Skeletal muscle satellite cell (primary cell): ENCODE measurements at regions not wholly inside any gene's neighbourhood (a gene's known extent, or its start where the extent isn't known, plus 50 kb on each side); places are given as distances from the start of the nearest gene placed in this dataset.
"Not testable (repeated sequence)": the region's sequence is repeated elsewhere in the genome, so short reads cannot be mapped to it uniquely, and the experiment has no call there.

Source experiments
- H3K27me3 ChIP-seq: 2 replicates; pipeline ENCODE4 v1.7.0; 2013; ENCODE audit warnings: low read length; ENCODE audit not compliant: control insufficient read depth, insufficient read depth
- H3K36me3 ChIP-seq: 2 replicates; pipeline ENCODE4 v1.7.0; 2013; ENCODE audit warnings: mild to moderate bottlenecking, control low read depth, low read length; ENCODE audit not compliant: insufficient read depth
- H3K4me1 ChIP-seq: 2 replicates; pipeline ENCODE4 v1.7.0; 2013; ENCODE audit warnings: low read length; ENCODE audit not compliant: control insufficient read depth, insufficient read depth
- H3K4me2 ChIP-seq: 2 replicates; pipeline ENCODE4 v1.7.0; 2013; ENCODE audit warnings: mild to moderate bottlenecking, low read length
- H3K4me3 ChIP-seq: 2 replicates; pipeline ENCODE4 v1.7.0; 2013; ENCODE audit warnings: low read length
- H3K9ac ChIP-seq: 2 replicates; pipeline ENCODE4 v1.7.0; 2013; ENCODE audit warnings: mild to moderate bottlenecking, low read depth, low read length, moderate library complexity
- H3K9me3 ChIP-seq: replicated peaks from 2 replicates; pipeline ENCODE4 v1.7.0; 2013; ENCODE audit warnings: mild to moderate bottlenecking, control low read depth, low read length

DNA sequence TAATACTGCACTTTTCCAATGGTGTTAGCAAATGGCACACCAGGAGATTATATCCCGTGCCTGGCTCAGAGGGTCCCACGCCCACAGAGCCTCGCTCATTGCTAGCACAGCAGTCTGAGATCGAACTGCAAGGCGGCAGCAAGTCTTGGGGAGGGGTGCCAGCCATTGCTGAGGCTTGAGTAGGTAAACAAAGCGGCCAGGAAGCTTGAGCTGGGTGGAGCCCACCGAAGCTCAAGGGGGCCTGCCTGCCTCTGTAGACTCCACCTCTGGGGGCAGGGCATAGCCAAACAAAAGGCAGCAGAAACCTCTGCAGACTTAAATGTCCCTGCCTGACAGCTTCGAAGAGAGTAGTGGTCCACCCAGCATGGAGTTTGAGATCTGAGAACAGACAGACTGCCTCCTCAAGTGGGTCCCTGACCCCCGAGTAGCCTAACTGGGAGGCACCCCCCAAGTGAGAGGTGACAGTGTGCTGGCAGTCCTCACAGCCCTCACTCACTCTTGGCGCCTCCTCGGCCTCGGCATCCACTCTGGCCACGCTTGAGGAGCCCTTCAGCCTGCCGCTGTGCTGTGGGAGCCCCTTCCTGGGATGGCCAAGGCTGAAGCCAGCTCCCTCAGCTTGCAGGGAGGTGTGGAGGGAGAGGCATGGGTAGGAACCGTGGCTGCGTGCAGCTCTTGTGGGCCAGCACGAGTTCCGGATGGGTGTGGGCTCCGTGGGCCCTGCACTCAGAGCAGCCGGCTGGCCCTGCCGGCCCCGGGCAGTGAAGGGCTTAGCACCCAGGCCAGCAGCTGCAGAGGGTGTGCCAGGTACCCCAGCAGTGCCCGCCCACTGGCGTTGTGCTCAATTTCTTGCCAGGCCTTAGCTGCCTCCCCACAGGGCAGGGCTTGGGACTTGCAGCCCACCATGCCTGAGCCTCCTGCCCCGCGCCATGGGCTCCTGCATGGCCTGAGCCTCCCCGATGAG, 188.0 kb downstream of the MMUT start:
- not testable (repeated sequence) for H3K36me3 ChIP-seq, H3K27me3 ChIP-seq, H3K4me2 ChIP-seq, H3K9me3 ChIP-seq, H3K4me1 ChIP-seq, H3K9ac ChIP-seq, H3K4me3 ChIP-seq

DNA sequence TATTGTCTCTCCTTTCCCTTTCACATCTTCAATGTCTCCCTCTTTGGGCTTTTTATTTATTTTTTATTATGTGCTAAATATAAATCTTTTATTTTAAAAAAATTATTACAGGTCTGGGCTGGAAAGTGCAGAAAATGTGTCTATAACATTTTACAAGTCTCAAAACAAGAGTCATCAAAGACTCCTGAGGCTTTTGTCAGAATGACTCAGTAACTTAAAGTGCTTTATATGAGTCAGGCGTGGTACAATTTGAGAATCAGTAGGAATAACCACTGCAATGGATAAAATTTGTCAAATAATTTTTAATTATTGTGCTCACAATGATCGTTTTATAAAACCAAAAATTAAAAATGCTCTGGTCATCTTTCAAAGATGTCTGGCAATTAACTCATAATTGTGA, 193.9 kb downstream of the MMUT start:
- Histone ChIP-seq H3K27me3 (no peaks in the 10 kb centered on the region), H3K4me2 (no peak overlapping the region), H3K9me3 (no peaks in the 10 kb centered on the region), H3K4me3 (no peak overlapping the region), H3K4me1 (no peaks in the 10 kb centered on the region), H3K9ac (no peak overlapping the region), H3K36me3 (no peaks in the 10 kb centered on the region)

DNA sequence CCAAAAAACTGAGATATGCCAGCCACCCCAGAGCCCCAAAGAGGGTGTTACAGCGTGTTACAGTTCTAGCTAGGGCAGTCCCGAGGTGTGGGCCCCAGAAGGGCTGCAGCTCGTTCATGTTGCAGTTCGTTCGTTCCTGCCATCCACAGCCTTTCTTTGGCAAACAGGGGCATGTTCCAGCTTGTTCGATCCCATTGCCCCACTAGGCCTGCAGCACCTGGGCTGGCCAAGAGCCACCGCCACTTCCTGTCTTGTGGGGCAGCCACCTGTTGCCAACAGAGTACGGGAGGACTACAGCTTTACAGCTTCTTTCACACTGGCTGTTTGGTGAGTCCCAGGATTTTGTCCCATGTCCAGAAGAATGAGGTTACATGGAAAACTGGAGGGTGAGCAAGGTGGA, 198.1 kb downstream of the MMUT start:
- Histone ChIP-seq H3K4me3 (no peak overlapping the region), H3K4me1 (no peaks in the 10 kb centered on the region), H3K9me3 (no peaks in the 10 kb centered on the region), H3K36me3 (no peaks in the 10 kb centered on the region), H3K9ac (no peak overlapping the region), H3K4me2 (no peak overlapping the region), H3K27me3 (no peaks in the 10 kb centered on the region)

DNA sequence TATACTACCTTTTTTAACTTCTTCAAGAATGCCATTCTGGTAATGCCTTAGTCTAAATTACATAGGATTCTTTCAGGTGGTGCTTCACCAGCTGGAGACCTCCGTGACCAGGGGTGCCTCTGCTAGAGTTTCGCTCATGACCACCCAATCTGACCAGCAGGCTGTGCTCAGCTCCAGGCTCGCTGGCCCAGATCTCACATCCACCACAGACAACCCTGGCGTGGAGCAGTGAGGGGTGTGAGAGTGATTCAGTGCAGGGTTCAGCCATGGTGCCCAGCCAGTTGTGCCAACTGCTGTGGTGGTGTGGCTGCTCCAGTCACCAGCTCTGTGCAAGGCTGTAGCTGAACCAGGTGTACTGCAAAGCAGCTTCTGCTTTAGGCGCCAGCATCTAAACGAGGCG, 198.6 kb downstream of the MMUT start:
- Histone ChIP-seq H3K36me3 (no peaks in the 10 kb centered on the region), H3K27me3 (no peaks in the 10 kb centered on the region), H3K4me2 (no peak overlapping the region), H3K9ac (no peak overlapping the region), H3K4me3 (no peak overlapping the region), H3K4me1 (no peaks in the 10 kb centered on the region), H3K9me3 (no peaks in the 10 kb centered on the region)

DNA sequence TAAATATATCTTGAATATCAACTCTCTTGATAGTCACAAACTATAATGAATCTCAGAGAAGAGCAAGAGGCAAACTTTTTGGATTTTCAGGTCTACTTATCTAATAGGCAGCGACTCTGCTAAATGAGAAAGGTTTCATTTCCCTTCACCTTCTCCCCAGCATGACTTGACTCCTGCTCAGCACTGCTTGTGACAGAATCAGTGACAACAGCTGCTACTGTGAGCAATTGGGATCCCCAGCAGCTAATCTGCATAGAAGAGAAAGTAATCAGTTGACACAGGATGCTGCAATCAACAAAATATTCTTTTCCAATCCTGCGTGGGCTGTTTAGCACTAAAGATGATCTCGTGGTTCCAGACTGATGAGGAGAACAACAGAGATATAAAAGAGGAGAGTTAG, 205.5 kb downstream of the MMUT start:
- H3K4me2 ChIP-seq, result no peak overlapping the region
- H3K4me1 ChIP-seq, result no peaks in the 10 kb centered on the region
- no peaks in the 10 kb centered on the region for H3K36me3 ChIP-seq
- no peak overlapping the region for H3K9ac ChIP-seq
- H3K9me3 ChIP-seq, result no peaks in the 10 kb centered on the region
- no peaks in the 10 kb centered on the region for H3K27me3 ChIP-seq
- H3K4me3 ChIP-seq, result no peak overlapping the region

DNA sequence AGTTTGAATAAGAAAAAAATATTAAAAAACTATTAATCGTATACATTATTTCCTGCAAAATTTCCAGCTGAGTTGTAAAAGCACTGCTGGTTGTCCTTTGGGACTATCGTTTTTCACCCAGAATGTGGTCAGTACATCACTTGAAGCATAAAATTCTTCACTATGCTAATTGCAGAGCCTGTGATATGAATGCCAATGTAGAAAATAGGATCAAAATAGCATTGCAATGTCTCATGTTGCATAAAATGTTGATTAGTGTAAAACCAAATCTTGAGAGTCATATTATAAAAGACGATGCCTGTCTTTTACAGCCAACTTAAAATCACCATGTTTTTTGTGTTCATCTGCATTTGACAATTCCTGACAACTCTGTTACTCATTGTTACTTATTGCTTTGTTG, 207.7 kb downstream of the MMUT start:
- H3K36me3 ChIP-seq, result no peaks in the 10 kb centered on the region
- H3K4me2 ChIP-seq, result peak overlapping the region; percentile 28
- H3K9me3 ChIP-seq, result no peaks in the 10 kb centered on the region
- H3K9ac ChIP-seq, result no peak overlapping the region
- H3K4me1 ChIP-seq, result no peaks in the 10 kb centered on the region
- H3K4me3 ChIP-seq, result no peak overlapping the region
- no peaks in the 10 kb centered on the region for H3K27me3 ChIP-seq

DNA sequence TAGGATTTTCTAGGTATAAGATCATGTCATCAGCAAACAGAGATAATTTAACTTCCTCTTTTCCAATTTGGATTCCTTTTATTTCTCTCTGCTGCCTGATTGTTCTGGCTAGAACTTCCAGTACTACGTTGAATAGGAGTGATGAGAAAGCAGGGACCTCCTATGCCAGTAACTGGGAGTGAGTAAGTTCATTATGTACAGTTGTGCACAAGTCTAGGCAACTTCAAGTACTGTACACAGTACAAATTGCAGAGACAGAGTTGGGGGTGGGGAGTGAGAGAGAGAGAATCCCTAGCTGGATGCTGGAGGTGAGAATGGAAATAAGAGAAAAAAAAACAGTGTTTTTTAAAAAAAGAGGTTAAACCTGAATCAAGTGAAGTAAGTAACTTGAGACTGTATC, 210.2 kb downstream of the MMUT start:
- Histone ChIP-seq H3K27me3 (no peaks in the 10 kb centered on the region), H3K9ac (no peak overlapping the region), H3K4me2 (no peak overlapping the region), H3K4me3 (no peak overlapping the region), H3K36me3 (no peaks in the 10 kb centered on the region), H3K9me3 (no peaks in the 10 kb centered on the region), H3K4me1 (no peaks in the 10 kb centered on the region)

- no peaks in the 10 kb centered on the region for H3K4me1 ChIP-seq
- H3K9ac ChIP-seq, result no peak overlapping the region
- H3K36me3 ChIP-seq, result no peaks in the 10 kb centered on the region
- no peak overlapping the region for H3K4me3 ChIP-seq
- no peaks in the 10 kb centered on the region for H3K9me3 ChIP-seq
- H3K4me2 ChIP-seq, result no peak overlapping the region
- no peaks in the 10 kb centered on the region for H3K27me3 ChIP-seq
These were observed 229.6 kb downstream of the MMUT start for GRCh38 chr6:49233483-49233882.

- no peak overlapping the region for H3K9ac ChIP-seq
- no peaks in the 10 kb centered on the region for H3K4me1 ChIP-seq
- H3K4me3 ChIP-seq, result no peak overlapping the region
- no peak overlapping the region for H3K4me2 ChIP-seq
- no peaks in the 10 kb centered on the region for H3K27me3 ChIP-seq
- no peaks in the 10 kb centered on the region for H3K9me3 ChIP-seq
- no peaks in the 10 kb centered on the region for H3K36me3 ChIP-seq
These were observed 237.6 kb downstream of the MMUT start for GRCh38 chr6:49225471-49225870.

GRCh38 chr6:49220293-49220692, 242.8 kb downstream of the MMUT start:
- no peaks in the 10 kb centered on the region for H3K4me1 ChIP-seq
- H3K9me3 ChIP-seq, result no peaks in the 10 kb centered on the region
- H3K4me3 ChIP-seq, result no peak overlapping the region
- no peak overlapping the region for H3K4me2 ChIP-seq
- no peaks in the 10 kb centered on the region for H3K36me3 ChIP-seq
- H3K27me3 ChIP-seq, result no peaks in the 10 kb centered on the region
- no peak overlapping the region for H3K9ac ChIP-seq

DNA sequence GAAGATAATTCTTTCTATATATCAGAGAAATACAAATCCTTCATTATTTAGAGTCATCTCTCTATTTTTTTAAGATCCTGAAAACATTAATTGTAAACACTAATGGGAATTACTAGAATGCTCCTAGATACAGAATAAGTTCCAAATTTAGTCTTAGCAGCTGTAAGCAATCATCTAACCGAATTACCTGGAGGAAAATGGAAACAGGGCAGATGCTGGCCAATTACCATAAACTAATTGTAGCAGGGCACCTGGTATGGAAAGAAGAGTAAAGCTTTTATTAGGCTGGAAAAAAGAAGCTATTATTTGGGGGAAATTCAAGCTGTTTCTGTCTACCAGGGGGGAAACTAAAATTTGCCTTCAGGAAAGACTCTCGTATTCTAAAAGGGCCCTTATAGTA, 257.5 kb downstream of the MMUT start:
- Histone ChIP-seq H3K4me2 (no peak overlapping the region), H3K4me1 (no peaks in the 10 kb centered on the region), H3K9me3 (no peaks in the 10 kb centered on the region), H3K4me3 (no peak overlapping the region), H3K27me3 (no peaks in the 10 kb centered on the region), H3K36me3 (no peaks in the 10 kb centered on the region), H3K9ac (no peak overlapping the region)

DNA sequence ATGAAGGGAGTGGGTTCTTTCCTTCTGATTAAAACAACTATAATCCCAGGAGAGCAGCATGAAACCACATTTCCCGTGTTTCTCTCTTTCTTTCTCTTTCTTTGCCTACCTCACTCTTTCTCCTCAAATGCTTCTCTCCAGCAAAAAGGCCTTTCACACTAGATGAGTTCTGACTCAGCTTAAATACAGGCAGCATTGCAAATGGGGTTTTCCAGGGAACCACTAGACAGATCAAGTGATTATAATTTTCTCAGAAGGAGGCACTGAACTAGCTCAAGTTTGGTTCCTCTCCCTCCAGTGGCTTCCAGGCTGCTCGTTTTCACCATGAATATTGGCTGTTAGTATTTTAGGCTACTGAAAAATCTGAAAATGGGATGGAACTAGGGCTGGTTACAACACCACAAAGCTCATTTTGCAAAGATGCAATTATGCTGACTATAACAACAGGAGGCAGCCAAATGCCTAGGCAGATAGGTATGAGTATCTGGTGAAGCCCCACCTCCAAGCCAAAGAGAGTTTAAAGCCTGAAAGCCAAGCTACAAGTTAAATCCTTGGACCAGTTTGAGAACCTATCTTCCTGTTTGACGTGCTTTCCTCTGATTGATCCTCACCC, 260.0 kb downstream of the MMUT start:
- Histone ChIP-seq H3K9me3 (no peaks in the 10 kb centered on the region), H3K27me3 (peaks cover 3% of the 10 kb centered on the region), H3K4me3 (no peak overlapping the region), H3K4me2 (no peak overlapping the region), H3K9ac (no peak overlapping the region), H3K4me1 (no peaks in the 10 kb centered on the region), H3K36me3 (no peaks in the 10 kb centered on the region)
